ENCODE measurements at regions not wholly inside any gene's neighbourhood (a gene's known extent, or its start where the extent isn't known, plus 50 kb on each side); places are given as distances from the start of the nearest gene placed in this dataset.
A peak's percentile ranks its signal among the peaks of the same experiment; 100 is the strongest.

DNA sequence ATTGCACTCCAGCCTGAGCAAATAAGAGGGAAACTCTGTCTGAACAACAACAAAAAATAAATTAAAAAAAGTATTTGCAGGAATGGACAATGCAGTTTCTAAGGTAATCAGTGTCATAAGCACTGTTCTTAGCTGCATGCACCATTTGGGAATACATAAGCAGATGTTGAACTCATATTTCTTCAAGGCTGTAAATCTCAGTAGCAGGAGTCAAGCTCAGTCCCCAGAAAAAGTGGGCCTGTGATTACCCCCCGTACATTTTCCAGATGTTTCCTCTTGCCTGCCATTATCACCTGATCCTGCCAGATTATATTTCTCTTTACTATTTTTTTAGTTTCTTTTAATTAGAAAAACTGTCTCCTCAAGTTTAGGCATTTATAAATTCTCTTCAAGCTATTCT is 667.6 kb upstream of the ANKRD30A start:
- TF ChIP-seq, protein P1, sequence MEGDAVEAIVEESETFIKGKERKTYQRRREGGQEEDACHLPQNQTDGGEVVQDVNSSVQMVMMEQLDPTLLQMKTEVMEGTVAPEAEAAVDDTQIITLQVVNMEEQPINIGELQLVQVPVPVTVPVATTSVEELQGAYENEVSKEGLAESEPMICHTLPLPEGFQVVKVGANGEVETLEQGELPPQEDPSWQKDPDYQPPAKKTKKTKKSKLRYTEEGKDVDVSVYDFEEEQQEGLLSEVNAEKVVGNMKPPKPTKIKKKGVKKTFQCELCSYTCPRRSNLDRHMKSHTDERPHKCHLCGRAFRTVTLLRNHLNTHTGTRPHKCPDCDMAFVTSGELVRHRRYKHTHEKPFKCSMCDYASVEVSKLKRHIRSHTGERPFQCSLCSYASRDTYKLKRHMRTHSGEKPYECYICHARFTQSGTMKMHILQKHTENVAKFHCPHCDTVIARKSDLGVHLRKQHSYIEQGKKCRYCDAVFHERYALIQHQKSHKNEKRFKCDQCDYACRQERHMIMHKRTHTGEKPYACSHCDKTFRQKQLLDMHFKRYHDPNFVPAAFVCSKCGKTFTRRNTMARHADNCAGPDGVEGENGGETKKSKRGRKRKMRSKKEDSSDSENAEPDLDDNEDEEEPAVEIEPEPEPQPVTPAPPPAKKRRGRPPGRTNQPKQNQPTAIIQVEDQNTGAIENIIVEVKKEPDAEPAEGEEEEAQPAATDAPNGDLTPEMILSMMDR (IDR thresholded peaks at IDR 0.05; ENCODE audit: low read length, missing control alignments) = no peak
- H3K4me3 ChIP-seq (replicated peaks; ENCODE audit: low read depth, low read length) = no peak overlapping the region
- no peak for DNase-seq (ENCODE audit: low read depth)

DNA sequence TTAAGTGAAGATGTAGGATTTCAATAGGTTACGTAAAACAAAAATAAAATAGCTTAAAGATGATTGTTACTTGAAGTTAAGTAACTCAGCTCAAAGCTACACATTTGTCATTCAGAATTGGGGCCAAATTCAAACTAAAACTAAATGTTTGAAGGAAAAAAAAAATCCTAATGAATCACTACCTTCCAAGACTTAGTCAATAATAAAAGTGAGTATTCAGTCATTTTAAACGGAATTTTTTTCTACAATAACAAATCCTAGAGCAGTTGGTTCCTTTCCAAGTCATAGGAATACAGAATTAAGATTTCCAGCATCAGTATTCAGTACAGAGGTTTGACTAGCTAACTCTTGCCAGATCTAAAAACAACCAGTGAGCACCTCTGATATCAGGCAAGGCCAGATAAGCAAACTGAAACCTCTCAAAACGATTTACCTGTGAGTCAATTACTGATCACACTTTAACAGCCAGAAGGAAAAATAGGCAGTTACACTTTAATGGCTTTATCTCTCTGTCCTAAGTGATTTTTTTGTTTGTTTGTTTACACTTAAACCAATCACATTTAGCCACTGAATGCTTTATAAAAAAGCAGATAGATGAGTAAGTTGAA is 669.8 kb upstream of the ANKRD30A start:
- TF ChIP-seq, protein P1 (IDR thresholded peaks at IDR 0.05; ENCODE audit: low read length, missing control alignments) = no peak
- DNase-seq (ENCODE audit: low read depth) = no peak
- no peak overlapping the region for H3K4me3 ChIP-seq (replicated peaks; ENCODE audit: low read depth, low read length)

- H3K4me3 ChIP-seq (replicated peaks; ENCODE audit: low read depth, low read length) = no peak overlapping the region
- DNase-seq (ENCODE audit: low read depth) = no peak
- TF ChIP-seq, protein P1 (IDR thresholded peaks at IDR 0.05; ENCODE audit: low read length, missing control alignments) = no peak
These were observed 672.5 kb upstream of the ANKRD30A start for GRCh38 chr10:36452851-36453250.

DNA sequence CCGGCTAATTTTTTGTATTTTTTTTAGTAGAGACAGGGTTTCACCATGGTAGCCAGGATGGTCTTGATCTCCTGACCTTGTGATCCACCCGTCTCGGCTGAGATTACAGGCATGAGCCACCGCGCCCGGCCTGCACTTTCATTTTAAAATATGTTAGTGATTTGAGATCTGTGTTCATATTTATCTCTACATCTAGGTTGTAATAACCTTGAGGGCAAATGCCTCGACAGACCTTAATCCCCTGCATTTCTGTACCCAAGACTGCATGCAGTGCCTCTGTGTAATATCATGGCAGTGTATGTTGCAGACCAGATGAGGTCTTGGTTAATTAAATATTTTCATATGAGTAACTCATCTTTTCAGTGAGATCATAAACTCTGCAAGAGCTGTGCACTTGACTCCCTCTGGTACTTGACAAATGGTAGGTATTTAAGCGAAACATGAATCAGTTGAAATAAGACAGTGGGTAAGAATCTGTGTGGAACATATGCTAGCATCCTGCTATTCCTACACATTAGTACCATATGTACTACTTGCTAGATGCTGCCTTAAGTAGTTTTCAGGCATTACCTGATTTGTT is 673.9 kb upstream of the ANKRD30A start:
- no peak for DNase-seq (ENCODE audit: low read depth)
- TF ChIP-seq, protein P1 (IDR thresholded peaks at IDR 0.05; ENCODE audit: low read length, missing control alignments) = no peak
- no peak overlapping the region for H3K4me3 ChIP-seq (replicated peaks; ENCODE audit: low read depth, low read length)

GRCh38 chr10:36450380-36450779 is 675.0 kb upstream of the ANKRD30A start:
- peak overlapping the region; percentile 16 for H3K4me3 ChIP-seq (replicated peaks; ENCODE audit: low read depth, low read length)
- TF ChIP-seq, protein P1 (IDR thresholded peaks at IDR 0.05; ENCODE audit: low read length, missing control alignments) = no peak
- DNase-seq (ENCODE audit: low read depth) = peak; percentile 90

DNA sequence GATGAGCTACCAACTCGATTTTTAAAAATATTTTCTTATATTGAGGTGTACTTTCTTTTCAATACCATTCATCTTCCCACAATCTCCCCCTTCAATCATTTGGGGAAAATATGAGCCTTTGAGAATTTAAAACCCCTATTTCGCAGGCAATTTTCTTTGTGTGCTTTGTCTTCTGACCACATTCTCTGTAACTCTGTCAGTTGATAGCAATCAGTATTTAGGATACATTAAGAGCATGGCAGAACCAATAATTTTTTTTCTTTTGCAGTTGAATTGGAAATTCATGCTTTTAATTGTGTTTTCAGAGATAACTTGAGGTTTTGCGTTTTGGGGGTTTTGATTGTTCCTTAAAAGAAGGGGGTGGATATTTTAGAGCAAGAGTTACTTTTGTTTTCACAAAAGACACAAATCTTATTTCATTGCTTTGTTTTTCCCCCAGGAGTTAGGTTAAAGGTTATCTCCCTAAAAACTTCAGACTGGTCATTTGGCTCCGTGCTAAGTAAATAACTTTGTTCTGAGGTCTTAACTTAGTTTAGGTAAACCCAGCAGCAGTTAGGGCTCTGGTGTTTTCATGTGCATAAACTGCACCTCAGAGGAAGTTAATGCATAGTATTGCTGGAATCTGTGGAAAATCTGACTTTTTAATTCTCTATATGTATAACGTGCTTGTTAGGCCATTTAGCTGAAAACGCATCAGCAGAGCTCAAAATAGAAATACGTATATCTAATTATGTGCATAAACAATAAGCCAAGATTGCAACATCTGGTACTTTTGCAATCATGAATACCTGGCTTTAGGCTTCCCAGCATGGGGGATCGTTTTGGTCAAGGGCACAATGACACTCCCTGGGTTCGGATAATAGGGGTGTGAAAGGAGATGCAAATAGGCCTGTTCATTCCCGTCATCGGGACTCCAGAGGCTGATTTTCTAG is 676.4 kb upstream of the ANKRD30A start:
- TF ChIP-seq, protein P1 (IDR thresholded peaks at IDR 0.05; ENCODE audit: low read length, missing control alignments) = no peak
- no peak overlapping the region for H3K4me3 ChIP-seq (replicated peaks; ENCODE audit: low read depth, low read length)
- DNase-seq (ENCODE audit: low read depth) = peak; percentile 59
